NT2/D1 (cell line): ENCODE measurements at regions not wholly inside any gene's neighbourhood (a gene's known extent, or its start where the extent isn't known, plus 50 kb on each side); places are given as distances from the start of the nearest gene placed in this dataset.

ENCODE experiments used
- DNase-seq: peaks from one replicate; pipeline ENCODE4 v3.0.0-alpha.2; 2011; ENCODE audit warnings: low read depth, low spot score
- H3K27me3 ChIP-seq: 2 replicates; pipeline ENCODE4 v1.6.0; 2011; ENCODE audit warnings: mild to moderate bottlenecking; ENCODE audit not compliant: insufficient read length, insufficient read depth
- H3K36me3 ChIP-seq: 2 replicates; pipeline ENCODE4 v1.6.1; 2011; ENCODE audit warnings: mild to moderate bottlenecking, low read length, mixed read lengths; ENCODE audit not compliant: insufficient read depth, insufficient read length
- H3K4me1 ChIP-seq: 2 replicates; pipeline ENCODE4 v1.5.1; 2011; ENCODE audit not compliant: insufficient read depth, insufficient read length
- H3K4me3 ChIP-seq: 2 replicates; pipeline ENCODE4 v1.5.1; 2011; ENCODE audit warnings: low read depth; ENCODE audit not compliant: insufficient read length
- H3K9ac ChIP-seq: 2 replicates; pipeline ENCODE4 v1.6.0; 2011; ENCODE audit warnings: low read depth; ENCODE audit not compliant: insufficient read length
- H3K9me3 ChIP-seq: 2 replicates; pipeline ENCODE4 v1.5.1; 2011; ENCODE audit warnings: mild to moderate bottlenecking, low read length; ENCODE audit not compliant: insufficient read depth
- SUZ12 ChIP-seq: IDR thresholded peaks from 2 replicates; pipeline ENCODE4 v1.6.1; 2011; ENCODE audit not compliant: insufficient read length, insufficient read depth; ENCODE audit errors: extremely low read depth
- YY1 ChIP-seq: IDR thresholded peaks from 2 replicates; pipeline ENCODE4 v1.6.1; 2011; ENCODE audit not compliant: insufficient read length, insufficient read depth
- ZNF274 ChIP-seq: IDR thresholded peaks from 2 replicates; pipeline ENCODE4 v1.6.1; 2011; ENCODE audit warnings: mild to moderate bottlenecking, low read depth, low read length

DNA sequence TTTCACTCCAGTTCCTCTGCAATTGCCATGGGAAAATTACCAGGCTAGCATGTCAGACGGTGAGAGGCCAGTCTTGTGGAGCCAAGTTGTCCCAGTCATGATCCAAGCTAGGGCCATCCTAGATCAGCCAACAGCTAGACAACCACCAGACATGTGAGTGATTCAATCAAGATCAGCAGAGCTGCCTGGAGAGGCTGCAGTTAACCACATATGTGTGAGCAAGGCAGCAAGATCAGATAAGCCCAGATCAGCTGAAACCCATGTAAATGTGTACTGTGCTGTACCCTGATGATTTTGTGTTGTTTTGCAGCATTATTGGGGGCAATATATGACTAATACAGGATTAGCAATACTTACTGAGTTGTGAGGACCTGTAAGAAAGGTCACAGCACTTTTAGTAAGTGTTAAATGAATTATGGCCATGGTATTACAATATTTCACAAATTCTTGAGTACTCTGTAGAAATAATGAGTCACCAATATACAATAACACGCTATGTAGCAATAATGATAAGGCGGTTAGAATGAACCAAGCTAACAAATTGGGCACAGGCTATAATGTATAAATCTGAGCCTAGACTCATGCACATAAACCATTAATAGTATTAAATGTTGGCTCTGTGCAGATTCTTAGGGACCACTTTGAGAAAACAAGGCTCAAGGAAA is 91.4 kb downstream of the SUDS3 start:
- Histone ChIP-seq H3K9ac (no peak overlapping the region), H3K27me3 (no peaks in the 10 kb centered on the region), H3K9me3 (peaks cover 5% of the 10 kb centered on the region; the same call in 1 of the 2 replicates), H3K36me3 (no peaks in the 10 kb centered on the region), H3K4me1 (no peaks in the 10 kb centered on the region), H3K4me3 (no peak overlapping the region)
- TF ChIP-seq SUZ12 (no peak), ZNF274 (no peak), YY1 (no peak)
- no peak for DNase-seq

DNA sequence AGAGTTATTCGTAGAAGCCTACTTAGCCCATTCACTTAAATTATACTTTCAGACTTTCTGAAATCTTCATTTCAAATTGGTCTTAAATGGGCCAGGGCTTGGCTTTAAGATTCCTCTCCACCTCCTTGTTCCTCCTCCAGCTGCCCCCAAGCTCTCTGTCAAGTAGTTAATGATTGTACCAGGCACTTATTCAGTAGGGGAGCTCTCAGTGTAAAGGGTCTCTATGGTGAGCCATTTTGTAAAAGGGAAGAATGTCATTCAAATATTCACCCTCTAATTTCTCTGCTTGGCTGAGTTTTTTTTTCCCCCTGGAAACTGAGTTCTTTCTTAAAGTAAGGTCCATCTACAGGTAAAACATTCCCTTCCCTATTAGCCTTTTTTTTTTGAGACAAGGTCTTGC is 96.6 kb downstream of the SUDS3 start:
- DNase-seq = no peak
- TF ChIP-seq YY1 (no peak), ZNF274 (no peak), SUZ12 (no peak)
- Histone ChIP-seq H3K9ac (no peak overlapping the region), H3K4me3 (no peak overlapping the region), H3K36me3 (no peaks in the 10 kb centered on the region), H3K4me1 (no peaks in the 10 kb centered on the region), H3K27me3 (no peaks in the 10 kb centered on the region), H3K9me3 (peaks cover 5% of the 10 kb centered on the region; the same call in 1 of the 2 replicates)

GRCh38 chr12:118480235-118480634 is 103.9 kb downstream of the SUDS3 start:
- Histone ChIP-seq H3K27me3 (no peaks in the 10 kb centered on the region), H3K9me3 (peaks cover 7% of the 10 kb centered on the region), H3K4me1 (no peaks in the 10 kb centered on the region), H3K36me3 (no peaks in the 10 kb centered on the region), H3K9ac (no peak overlapping the region), H3K4me3 (no peak overlapping the region)
- TF ChIP-seq ZNF274 (no peak), SUZ12 (no peak), YY1 (no peak)
- DNase-seq = no peak

GRCh38 chr12:118488034-118488433 is 111.7 kb downstream of the SUDS3 start:
- Histone ChIP-seq H3K4me1 (no peaks in the 10 kb centered on the region), H3K9me3 (peaks cover 33% of the 10 kb centered on the region; the same call in 1 of the 2 replicates), H3K4me3 (no peak overlapping the region), H3K27me3 (no peaks in the 10 kb centered on the region), H3K9ac (no peak overlapping the region), H3K36me3 (no peaks in the 10 kb centered on the region)
- TF ChIP-seq YY1 (no peak), ZNF274 (no peak), SUZ12 (no peak)
- DNase-seq = no peak

- DNase-seq = no peak
- H3K9ac ChIP-seq = no peak overlapping the region
- H3K9me3 ChIP-seq = 0 out of 2 replicates have a peak, but pooled peaks cover 4% of the 10 kb centered on the region
- no peak for TF ChIP-seq ZNF274
- TF ChIP-seq YY1 = no peak
- no peak for TF ChIP-seq SUZ12
- no peaks in the 10 kb centered on the region for H3K27me3 ChIP-seq
- no peaks in the 10 kb centered on the region for H3K36me3 ChIP-seq
- H3K4me1 ChIP-seq = peaks cover 2% of the 10 kb centered on the region
- no peak overlapping the region for H3K4me3 ChIP-seq
Observed at GRCh38 chr12:118493962-118494361, 117.6 kb downstream of the SUDS3 start.

- Histone ChIP-seq H3K9ac (no peak overlapping the region), H3K27me3 (no peaks in the 10 kb centered on the region), H3K9me3 (no peaks in the 10 kb centered on the region), H3K4me3 (no peak overlapping the region), H3K4me1 (peaks cover 2% of the 10 kb centered on the region), H3K36me3 (no peaks in the 10 kb centered on the region)
- no peak for DNase-seq
- TF ChIP-seq YY1 = no peak
- no peak for TF ChIP-seq ZNF274
- no peak for TF ChIP-seq SUZ12
Observed at GRCh38 chr12:118494776-118495175, 118.4 kb downstream of the SUDS3 start.

DNA sequence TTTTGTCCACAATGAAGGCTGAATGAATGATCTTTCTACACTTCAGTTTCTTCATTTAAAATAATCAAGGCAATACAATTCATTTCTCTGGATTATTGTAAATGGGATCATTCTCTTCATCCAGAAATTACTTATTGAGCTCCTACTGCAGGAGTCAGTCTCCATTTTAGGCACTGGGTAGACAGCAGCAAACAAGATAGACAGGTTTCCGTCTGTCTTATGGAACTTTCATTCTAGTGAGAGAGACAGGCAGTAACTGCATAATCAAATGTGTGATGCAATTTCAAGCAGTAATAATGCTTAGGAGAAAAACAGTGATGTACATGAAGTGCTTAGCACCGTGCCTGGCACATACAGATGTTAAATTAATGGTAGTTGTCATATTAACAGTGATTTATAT is 118.9 kb downstream of the SUDS3 start:
- no peaks in the 10 kb centered on the region for H3K9me3 ChIP-seq
- no peaks in the 10 kb centered on the region for H3K27me3 ChIP-seq
- H3K4me1 ChIP-seq = peaks cover 2% of the 10 kb centered on the region
- H3K4me3 ChIP-seq = no peak overlapping the region
- no peak for TF ChIP-seq ZNF274
- no peak for TF ChIP-seq YY1
- no peak for TF ChIP-seq SUZ12
- no peak overlapping the region for H3K9ac ChIP-seq
- H3K36me3 ChIP-seq = no peaks in the 10 kb centered on the region
- no peak for DNase-seq
